Lung (tissue), 11 donors: ENCODE measurements at regions not wholly inside any gene's neighbourhood (a gene's known extent, or its start where the extent isn't known, plus 50 kb on each side); places are given as distances from the start of the nearest gene placed in this dataset.

ENCODE experiments used
- ATAC-seq: fragments of 200-7000 bp; cut with Tn5 transposase; one replicate; pipeline ENCODE4 v1.9.1; 2020; ENCODE audit warnings: moderate number of reproducible peaks; ENCODE audit not compliant: insufficient read depth, low FRiP score
- DNase-seq, 3 donors: peaks; one replicate each; pipeline ENCODE4 v3.0.0-alpha.2; 2013 to 2017
- H3K27ac ChIP-seq, 2 donors: one replicate each; pipeline ENCODE4 v1.5.1; 2013; ENCODE audit warnings: mild to moderate bottlenecking in 2 of 2, moderate library complexity in 2 of 2, control low read depth in 1 of 2, inconsistent platforms in 1 of 2, low read depth in 1 of 2, low read length in 1 of 2
- H3K27me3 ChIP-seq, 3 donors: one replicate each; pipeline ENCODE4 v1.5.1; 2013; ENCODE audit warnings: low read length in 2 of 3; ENCODE audit not compliant: control insufficient read depth in 3 of 3, insufficient read depth in 3 of 3
- H3K36me3 ChIP-seq, 4 donors: one replicate each; pipeline ENCODE4 v1.5.1; 2013; ENCODE audit warnings: low read length in 4 of 4, mild to moderate bottlenecking in 1 of 4, moderate library complexity in 1 of 4; ENCODE audit not compliant: control insufficient read depth in 4 of 4, insufficient read depth in 4 of 4
- H3K4me1 ChIP-seq, 5 donors: one replicate each; pipeline ENCODE4 v1.5.1; 2013; ENCODE audit warnings: low read length in 5 of 5, mild to moderate bottlenecking in 2 of 5, moderate library complexity in 1 of 5; ENCODE audit not compliant: control insufficient read depth in 5 of 5, insufficient read depth in 5 of 5
- H3K4me3 ChIP-seq: one replicate; pipeline ENCODE4 v1.5.1; 2013; ENCODE audit warnings: mild to moderate bottlenecking, control low read depth, moderate library complexity
- H3K9ac ChIP-seq, 2 donors: one replicate each; pipeline ENCODE4 v1.5.1; 2013; ENCODE audit warnings: low read length in 2 of 2, control low read depth in 1 of 2; ENCODE audit not compliant: insufficient read depth in 1 of 2
- H3K9me3 ChIP-seq, 4 donors: one replicate each; pipeline ENCODE4 v1.5.1; 2013; ENCODE audit warnings: low read length in 3 of 4, mild to moderate bottlenecking in 1 of 4, moderate library complexity in 1 of 4; ENCODE audit not compliant: control insufficient read depth in 4 of 4, insufficient read depth in 3 of 4
- CTCF ChIP-seq: IDR thresholded peaks from 2 replicates; pipeline ENCODE4 v1.5.1; 2012; ENCODE audit warnings: mild to moderate bottlenecking; ENCODE audit errors: control extremely low read depth, extremely low read depth
- WGBS, 2 donors: extraction: QIAGEN DNeasy Blood & Tissue Kit; methylation state at CpG; one replicate each; pipeline ENCODE4 v1.1.7; 2013; 5-methylcytosine and 5-hydroxymethylcytosine counted together
- donor health status: control.
- donor health status: control.
- donor health status: Bipolar disorder and iron deficiency.
- donor health status: healthy.
- donor health status: DM: yes; HTN: yes; CAD: no.

DNA sequence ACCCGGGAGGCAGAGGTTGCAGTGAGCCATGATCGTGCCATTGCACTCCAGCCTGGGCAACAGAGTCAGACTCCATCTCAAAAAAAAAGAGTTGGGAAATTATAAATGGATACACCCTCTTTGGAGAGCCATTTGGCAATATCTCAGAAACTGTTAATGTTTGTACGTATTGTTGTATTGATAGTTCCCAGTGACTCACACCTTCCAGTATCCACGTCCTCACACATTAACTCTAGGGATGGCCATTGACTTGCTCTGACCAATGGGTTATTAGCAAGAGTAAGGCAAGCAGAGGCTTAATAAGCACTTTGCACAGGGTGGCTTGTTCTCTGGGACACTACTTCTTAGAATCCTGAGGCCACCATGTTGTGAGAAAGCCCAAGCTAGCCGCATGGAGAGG is 107.6 kb upstream of the LHX1 start:
- no peaks in the 10 kb centered on the region for H3K36me3 ChIP-seq
- H3K4me1 ChIP-seq, result peaks cover 0 to 1% (median 0%) of the 10 kb centered on the region in 5 donors
- H3K9me3 ChIP-seq, result peaks cover 0 to 9% (median 0%) of the 10 kb centered on the region in 4 donors
- WGBS, 2 donors, result 80 to 94% methylated on average over 5 of the region's 5 CpGs
- ATAC-seq (no peak), DNase-seq (no peak)
- H3K27ac ChIP-seq, result no peak overlapping the region
- TF ChIP-seq CTCF, result no peak
- H3K9ac ChIP-seq, result no peak overlapping the region
- peaks cover 5 to 11% (median 6%) of the 10 kb centered on the region in 3 donors for H3K27me3 ChIP-seq
- H3K4me3 ChIP-seq, result no peak overlapping the region

- Histone ChIP-seq H3K9me3 (peaks cover 0 to 12% (median 0%) of the 10 kb centered on the region in 4 donors), H3K27ac (no peak overlapping the region), H3K36me3 (no peaks in the 10 kb centered on the region), H3K4me3 (no peak overlapping the region), H3K9ac (no peak overlapping the region), H3K4me1 (peaks cover 0 to 1% (median 0%) of the 10 kb centered on the region in 5 donors), H3K27me3 (peaks cover 0 to 2% (median 1%) of the 10 kb centered on the region in 3 donors)
- DNase-seq (no peak), ATAC-seq (no peak)
- TF ChIP-seq CTCF, result no peak
- 97 to 100% methylated on average over 1 of the region's 1 CpG for WGBS, 2 donors
Observed at GRCh38 chr17:36833279-36833678, 104.0 kb upstream of the LHX1 start.

DNA sequence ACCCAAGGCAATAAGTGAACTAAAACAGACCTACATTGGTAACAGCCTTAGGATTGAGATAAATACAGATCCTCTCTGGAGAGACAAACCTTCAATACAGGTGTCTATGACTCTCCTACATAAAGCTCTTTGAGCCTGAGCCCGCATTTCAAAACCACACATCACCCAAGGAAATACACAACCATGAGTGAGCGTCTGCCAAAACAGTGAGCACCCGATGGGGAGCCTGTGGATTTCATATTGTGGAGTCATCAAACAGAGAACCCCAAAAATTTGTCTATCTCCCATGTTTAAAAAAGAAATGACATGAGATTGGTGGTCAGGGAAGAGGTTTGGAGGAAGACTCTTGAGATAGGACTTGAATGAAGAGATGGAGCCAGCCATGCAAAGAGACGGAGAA is 102.2 kb upstream of the LHX1 start:
- WGBS, 2 donors, result 81 to 95% methylated on average over 4 of the region's 4 CpGs
- ATAC-seq (no peak), DNase-seq (no peak)
- no peak overlapping the region for H3K4me3 ChIP-seq
- H3K9me3 ChIP-seq, result peaks cover 0 to 12% (median 0%) of the 10 kb centered on the region in 4 donors
- H3K4me1 ChIP-seq, result no peaks in the 10 kb centered on the region
- H3K36me3 ChIP-seq, result no peaks in the 10 kb centered on the region
- H3K27me3 ChIP-seq, result no peaks in the 10 kb centered on the region
- H3K27ac ChIP-seq, result no peak overlapping the region
- no peak overlapping the region for H3K9ac ChIP-seq
- TF ChIP-seq CTCF, result no peak
